ENCODE measurements at regions not wholly inside any gene's neighbourhood (a gene's known extent, or its start where the extent isn't known, plus 50 kb on each side); places are given as distances from the start of the nearest gene placed in this dataset.

GRCh38 chr11:92865352-92865751 lies 104.1 kb upstream of the MTNR1B start:
- ChIA-PET POLR2A (no interaction called here), CTCF (no interaction called here)
- TF ChIP-seq ZNF384 (IDR thresholded peaks at IDR 0.05) (no peak), TARDBP (IDR thresholded peaks at IDR 0.05) (no peak), FOXM1 (IDR thresholded peaks at IDR 0.05; ENCODE audit: borderline replicate concordance) (no peak), CTBP1 (IDR thresholded peaks at IDR 0.05; ENCODE audit: borderline replicate concordance) (no peak), ELF4 (IDR thresholded peaks at IDR 0.05) (no peak), FOXK2 (IDR thresholded peaks at IDR 0.05) (no peak)
- no peak for DNase-seq (ENCODE audit: extremely low spot score)

- CTCF ChIA-PET: no interaction called here
- DNase-seq (ENCODE audit: extremely low spot score): no peak
- no peak for TF ChIP-seq ELF4 (IDR thresholded peaks at IDR 0.05)
- POLR2A ChIA-PET: no interaction called here
These were observed 102.7 kb upstream of the MTNR1B start for GRCh38 chr11:92866679-92867282.

- ChIA-PET POLR2A (no interaction called here), CTCF (interaction anchor here (0.7 kb wide), 1 partner anchor 108 kb away, joined by 4 read pairs; no protein-coding TSS in a partner anchor)
- peak; percentile 68 for DNase-seq (ENCODE audit: extremely low spot score)
- peak; percentile 82; the same call in 1 of the 2 replicates for TF ChIP-seq FOXK2 (IDR thresholded peaks at IDR 0.05)
- no peak for TF ChIP-seq NFRKB (IDR thresholded peaks at IDR 0.05)
- TF ChIP-seq FOXA1 (IDR thresholded peaks at IDR 0.05): peak; percentile 93
- no peak for TF ChIP-seq L3MBTL2 (conservative IDR thresholded peaks at IDR 0.05)
- no peak for TF ChIP-seq BHLHE40 (IDR thresholded peaks at IDR 0.05; ENCODE audit: borderline replicate concordance)
- peak; percentile 97 for TF ChIP-seq PKNOX1 (IDR thresholded peaks at IDR 0.05)
- no peak for TF ChIP-seq SP1 (IDR thresholded peaks at IDR 0.05)
- TF ChIP-seq ZNF384 (IDR thresholded peaks at IDR 0.05): no peak
- TF ChIP-seq SUZ12 (IDR thresholded peaks at IDR 0.05): no peak
- TF ChIP-seq HDGF (IDR thresholded peaks at IDR 0.05; ENCODE audit: borderline replicate concordance): no peak
- TF ChIP-seq LEF1 (IDR thresholded peaks at IDR 0.05; ENCODE audit: borderline replicate concordance): no peak
- TF ChIP-seq FOXM1 (IDR thresholded peaks at IDR 0.05; ENCODE audit: borderline replicate concordance): no peak
- TF ChIP-seq CTBP1 (IDR thresholded peaks at IDR 0.05; ENCODE audit: borderline replicate concordance): peak; percentile 99
- no peak for TF ChIP-seq TARDBP (IDR thresholded peaks at IDR 0.05)
- TF ChIP-seq ARNT (IDR thresholded peaks at IDR 0.05): peak; percentile 86
- no peak for TF ChIP-seq ELF4 (IDR thresholded peaks at IDR 0.05)
These were observed 101.4 kb upstream of the MTNR1B start for GRCh38 chr11:92867913-92868619.

- ChIA-PET POLR2A (no interaction called here), CTCF (interaction anchor here (1.6 to 2.0 kb wide), 2 partner anchors 9 to 17 kb away, joined by 3 to 7 read pairs; no protein-coding TSS in a partner anchor)
- DNase-seq (ENCODE audit: extremely low spot score): no peak
- no peak for TF ChIP-seq NFRKB (IDR thresholded peaks at IDR 0.05)
- no peak for TF ChIP-seq TARDBP (IDR thresholded peaks at IDR 0.05)
- no peak for TF ChIP-seq ELF4 (IDR thresholded peaks at IDR 0.05)
- TF ChIP-seq HDGF (IDR thresholded peaks at IDR 0.05; ENCODE audit: borderline replicate concordance): no peak
- no peak for TF ChIP-seq ARNT (IDR thresholded peaks at IDR 0.05)
- no peak for TF ChIP-seq FOXK2 (IDR thresholded peaks at IDR 0.05)
- TF ChIP-seq SUZ12 (IDR thresholded peaks at IDR 0.05): no peak
- no peak for TF ChIP-seq ZNF384 (IDR thresholded peaks at IDR 0.05)
- TF ChIP-seq L3MBTL2 (conservative IDR thresholded peaks at IDR 0.05): no peak
- TF ChIP-seq BHLHE40 (IDR thresholded peaks at IDR 0.05; ENCODE audit: borderline replicate concordance): no peak
- no peak for TF ChIP-seq PKNOX1 (IDR thresholded peaks at IDR 0.05)
- no peak for TF ChIP-seq FOXA1 (IDR thresholded peaks at IDR 0.05)
- TF ChIP-seq FOXM1 (IDR thresholded peaks at IDR 0.05; ENCODE audit: borderline replicate concordance): no peak
- TF ChIP-seq CTBP1 (IDR thresholded peaks at IDR 0.05; ENCODE audit: borderline replicate concordance): no peak
- no peak for TF ChIP-seq SP1 (IDR thresholded peaks at IDR 0.05)
- TF ChIP-seq LEF1 (IDR thresholded peaks at IDR 0.05; ENCODE audit: borderline replicate concordance): no peak
These were observed 99.7 kb upstream of the MTNR1B start for GRCh38 chr11:92869716-92870115.

GRCh38 chr11:92870196-92870832 lies 99.1 kb upstream of the MTNR1B start:
- TF ChIP-seq NFRKB (IDR thresholded peaks at IDR 0.05): no peak
- no peak for TF ChIP-seq SP1 (IDR thresholded peaks at IDR 0.05)
- no peak for TF ChIP-seq FOXK2 (IDR thresholded peaks at IDR 0.05)
- no peak for TF ChIP-seq LEF1 (IDR thresholded peaks at IDR 0.05; ENCODE audit: borderline replicate concordance)
- TF ChIP-seq TARDBP (IDR thresholded peaks at IDR 0.05): no peak
- TF ChIP-seq ZNF384 (IDR thresholded peaks at IDR 0.05): no peak
- no peak for TF ChIP-seq FOXA1 (IDR thresholded peaks at IDR 0.05)
- no peak for TF ChIP-seq ARNT (IDR thresholded peaks at IDR 0.05)
- no peak for TF ChIP-seq L3MBTL2 (conservative IDR thresholded peaks at IDR 0.05)
- TF ChIP-seq FOXM1 (IDR thresholded peaks at IDR 0.05; ENCODE audit: borderline replicate concordance): no peak
- TF ChIP-seq CTBP1 (IDR thresholded peaks at IDR 0.05; ENCODE audit: borderline replicate concordance): no peak
- TF ChIP-seq SUZ12 (IDR thresholded peaks at IDR 0.05): no peak
- no peak for TF ChIP-seq ELF4 (IDR thresholded peaks at IDR 0.05)
- TF ChIP-seq BHLHE40 (IDR thresholded peaks at IDR 0.05; ENCODE audit: borderline replicate concordance): no peak
- no peak for TF ChIP-seq HDGF (IDR thresholded peaks at IDR 0.05; ENCODE audit: borderline replicate concordance)
- TF ChIP-seq PKNOX1 (IDR thresholded peaks at IDR 0.05): no peak
- DNase-seq (ENCODE audit: extremely low spot score): no peak
- CTCF ChIA-PET: interaction anchor here (1.6 to 2.0 kb wide), 2 partner anchors 9 to 16 kb away, joined by 3 to 7 read pairs; no protein-coding TSS in a partner anchor
- POLR2A ChIA-PET: no interaction called here

Measured in HEK293T (cell line).